ENCODE measurements at regions not wholly inside any gene's neighbourhood (a gene's known extent, or its start where the extent isn't known, plus 50 kb on each side); places are given as distances from the start of the nearest gene placed in this dataset.

GRCh38 chr12:114064497-114064896, 98.4 kb upstream of the RBM19 start:
- no peak for TF ChIP-seq CTCF (conservative IDR thresholded peaks at IDR 0.05; ENCODE audit: low read depth, low read length)
- TF ChIP-seq EZH2phosphoT487 (IDR thresholded peaks at IDR 0.05; ENCODE audit: borderline replicate concordance, low read length): no peak
